ENCODE measurements at regions not wholly inside any gene's neighbourhood (a gene's known extent, or its start where the extent isn't known, plus 50 kb on each side); places are given as distances from the start of the nearest gene placed in this dataset.

GRCh38 chr2:59853032-59853431, 700.4 kb downstream of the BCL11A start:
- Histone ChIP-seq H4K20me1 (replicated peaks in 1 of 2; ENCODE audit: control insufficient read depth in 1 of 2, insufficient read depth in 2 of 2, low read length in 2 of 2) (no peaks in the 10 kb centered on the region), H3K9me3 (ENCODE audit: insufficient read depth in 2 of 2, low read depth in 1 of 2, low read length in 1 of 2) (no peaks in the 10 kb centered on the region), H2BK20ac (ENCODE audit: low read length) (no peak overlapping the region), H3K56ac (replicated peaks; ENCODE audit: insufficient read length, low read depth, low read length) (no peak overlapping the region), H3K36me3 (ENCODE audit: control insufficient read depth in 2 of 4, insufficient read depth in 4 of 4, low read length in 3 of 4) (no peaks in the 10 kb centered on the region), H2BK12ac (ENCODE audit: low read depth, low read length) (no peak overlapping the region), H3K9ac (replicated peaks in 1 of 4; ENCODE audit: extremely low read depth in 1 of 4, low read depth in 3 of 4, low read length in 3 of 4) (no peak overlapping the region), H2BK15ac (ENCODE audit: low read length) (no peak overlapping the region), H3K27me3 (replicated peaks in 1 of 4; ENCODE audit: control insufficient read depth in 3 of 4, extremely low read depth in 1 of 4, insufficient read depth in 3 of 4, low read length in 3 of 4) (no peaks in the 10 kb centered on the region), H4K5ac (ENCODE audit: insufficient read length, low read depth, low read length) (no peak overlapping the region), H3K4me3 (ENCODE audit: extremely low read depth in 1 of 4, insufficient read depth in 2 of 4, low read depth in 3 of 4, low read length in 4 of 4) (no peak overlapping the region), H3K4me2 (ENCODE audit: insufficient read depth in 1 of 2, low read depth in 2 of 2, low read length in 2 of 2) (no peak overlapping the region), H3K23ac (ENCODE audit: insufficient read length) (no peak overlapping the region), H4K91ac (replicated peaks; ENCODE audit: insufficient read length, low read length) (no peak overlapping the region), H3K4me1 (replicated peaks in 1 of 4; ENCODE audit: control insufficient read depth in 3 of 4, insufficient read depth in 4 of 4, low read length in 3 of 4) (no peaks in the 10 kb centered on the region), H2BK120ac (replicated peaks; ENCODE audit: low read depth, low read length) (no peak overlapping the region), H3K18ac (ENCODE audit: extremely low read depth, low read length) (no peak overlapping the region), H3K27ac (ENCODE audit: low read depth, low read length) (no peak overlapping the region), H4K8ac (ENCODE audit: extremely low read depth, insufficient read depth, low read length) (no peak overlapping the region), H2BK5ac (ENCODE audit: low read depth, low read length) (no peak overlapping the region), H3K79me2 (ENCODE audit: control insufficient read depth in 1 of 2, insufficient read depth in 2 of 2, low read length in 2 of 2) (no peaks in the 10 kb centered on the region), H3K4ac (replicated peaks; ENCODE audit: insufficient read length, low read depth, low read length) (no peak overlapping the region), H2AK5ac (ENCODE audit: low read depth, low read length) (no peak overlapping the region), H3K14ac (ENCODE audit: insufficient read length) (no peak overlapping the region), H3K79me1 (ENCODE audit: low read depth, low read length) (no peaks in the 10 kb centered on the region), H3K23me2 (ENCODE audit: low read depth, low read length) (no peaks in the 10 kb centered on the region; the same call in 1 of the 2 replicates), H2AFZ (ENCODE audit: low read length) (no peak overlapping the region)
- POLR2A ChIA-PET (ENCODE audit: partially characterized antibody), result no interaction called here
- FAIRE-seq (no peak), DNase-seq (ENCODE audit: low read depth in 1 of 2, low spot score in 2 of 2) (no peak)
- TF ChIP-seq CHD2 (IDR thresholded peaks at IDR 0.05; ENCODE audit: low read length), result no peak
- no peak for TF ChIP-seq ATF3 (IDR thresholded peaks at IDR 0.05; ENCODE audit: insufficient read depth, low read depth, low read length)
- no peak for TF ChIP-seq GTF2F1 (IDR thresholded peaks at IDR 0.05; ENCODE audit: borderline replicate concordance, low read depth, low read length)
- TF ChIP-seq SRF (IDR thresholded peaks at IDR 0.05; ENCODE audit: low read depth, low read length), result no peak
- TF ChIP-seq TCF12 (IDR thresholded peaks at IDR 0.05; ENCODE audit: low read depth, low read length), result no peak
- TF ChIP-seq KDM5A (IDR thresholded peaks at IDR 0.05; ENCODE audit: low read length), result no peak
- no peak for TF ChIP-seq SUZ12 (IDR thresholded peaks at IDR 0.05; ENCODE audit: low read length)
- TF ChIP-seq SAP30 (IDR thresholded peaks at IDR 0.05; ENCODE audit: insufficient read depth, insufficient replicate concordance, low read length), result no peak
- no peak for TF ChIP-seq POLR2AphosphoS5 (IDR thresholded peaks at IDR 0.05; ENCODE audit: low read depth, low read length)
- TF ChIP-seq EZH2 (IDR thresholded peaks at IDR 0.05; ENCODE audit: low read depth, low read length, severe bottlenecking), result no peak
- TF ChIP-seq MAFK (IDR thresholded peaks at IDR 0.05; ENCODE audit: low read depth, low read length), result no peak
- TF ChIP-seq KDM1A (IDR thresholded peaks at IDR 0.05; ENCODE audit: borderline replicate concordance, low read length), result no peak
- 82% methylated on average over 4 of the region's 4 CpGs; no CpG with 5 or more reads in 1 of the 2 experiments for WGBS, 2 experiments (ENCODE audit: extremely low coverage in 1 of 2, insufficient coverage in 1 of 2, insufficient read length in 1 of 2, insufficient replicate concordance in 2 of 2, low coverage in 1 of 2, low lambda C conversion rate in 2 of 2, missing lambda C conversion rate in 1 of 2)
- CTCF ChIA-PET (ENCODE audit: partially characterized antibody), result no interaction called here
